CD4-positive, CD25-positive, alpha-beta regulatory T cell (primary cell): ENCODE measurements at regions not wholly inside any gene's neighbourhood (a gene's known extent, or its start where the extent isn't known, plus 50 kb on each side); places are given as distances from the start of the nearest gene placed in this dataset.

Experiments
- ATAC-seq, 2 donors: fragments of 150-1000 bp; cut with Tn5 transposase; one replicate each; pipeline ENCODE4 v1.10.0; 2021; ENCODE audit warnings: low read depth in 2 of 2, moderate number of reproducible peaks in 2 of 2, moderate library complexity in 1 of 2
- DNase-seq, 3 donors: peaks; one replicate each; pipeline versions ENCODE4 v3.0.0 to v3.0.0-alpha.2; 2012 to 2022; ENCODE audit warnings: mixed read lengths in 1 of 3
- H3K27ac ChIP-seq: one replicate; pipeline ENCODE4 v1.7.0; 2013; ENCODE audit warnings: mild to moderate bottlenecking, low read length; ENCODE audit not compliant: insufficient read depth, poor library complexity, severe bottlenecking
- H3K27me3 ChIP-seq: one replicate; pipeline ENCODE4 v1.7.0; 2013; ENCODE audit warnings: low read length; ENCODE audit not compliant: control insufficient read depth, insufficient read depth
- H3K36me3 ChIP-seq: one replicate; pipeline ENCODE4 v1.7.0; 2013; ENCODE audit warnings: mild to moderate bottlenecking, low read length, moderate library complexity; ENCODE audit not compliant: control insufficient read depth, insufficient read depth
- H3K4me1 ChIP-seq: 2 replicates; pipeline ENCODE4 v1.7.0; 2013; ENCODE audit warnings: mild to moderate bottlenecking, low read length; ENCODE audit not compliant: insufficient read depth, control insufficient read depth, poor library complexity, severe bottlenecking
- H3K4me3 ChIP-seq: one replicate; pipeline ENCODE4 v1.7.0; 2013; ENCODE audit warnings: low read depth, mild to moderate bottlenecking, low read length, moderate library complexity
- H3K9me3 ChIP-seq, 2 experiments: 1 replicate in 1 of 2; 2 replicates in 1 of 2; pipeline ENCODE4 v1.7.0; 2013; ENCODE audit warnings: low read length in 2 of 2, mild to moderate bottlenecking in 1 of 2, moderate library complexity in 1 of 2; ENCODE audit not compliant: control insufficient read depth in 2 of 2
- H3K27ac Mint-ChIP-seq, 3 donors: one replicate each; pipeline ENCODE4 v1.8.0; 2020 to 2022; ENCODE audit warnings: mild to moderate bottlenecking in 3 of 3, mixed read lengths in 3 of 3, moderate library complexity in 2 of 3
- H3K27me3 Mint-ChIP-seq: one replicate; pipeline ENCODE4 v1.8.0; 2022; ENCODE audit warnings: mild to moderate bottlenecking, mixed read lengths
- H3K36me3 Mint-ChIP-seq: one replicate; pipeline ENCODE4 v1.8.0; 2020; ENCODE audit warnings: mixed read lengths
- H3K4me1 Mint-ChIP-seq, 4 donors: one replicate each; pipeline ENCODE4 v1.8.0; 2020 to 2022; ENCODE audit warnings: mixed read lengths in 4 of 4, mild to moderate bottlenecking in 1 of 4
- H3K4me3 Mint-ChIP-seq, 4 donors: one replicate each; pipeline ENCODE4 v1.8.0; 2020 to 2022; ENCODE audit warnings: mild to moderate bottlenecking in 4 of 4, mixed read lengths in 4 of 4, moderate library complexity in 3 of 4
- H3K9me3 Mint-ChIP-seq, 7 donors: one replicate each; pipeline ENCODE4 v1.8.0; 2020 to 2022; ENCODE audit warnings: mixed read lengths in 7 of 7, mild to moderate bottlenecking in 3 of 7, moderate library complexity in 2 of 7

DNA sequence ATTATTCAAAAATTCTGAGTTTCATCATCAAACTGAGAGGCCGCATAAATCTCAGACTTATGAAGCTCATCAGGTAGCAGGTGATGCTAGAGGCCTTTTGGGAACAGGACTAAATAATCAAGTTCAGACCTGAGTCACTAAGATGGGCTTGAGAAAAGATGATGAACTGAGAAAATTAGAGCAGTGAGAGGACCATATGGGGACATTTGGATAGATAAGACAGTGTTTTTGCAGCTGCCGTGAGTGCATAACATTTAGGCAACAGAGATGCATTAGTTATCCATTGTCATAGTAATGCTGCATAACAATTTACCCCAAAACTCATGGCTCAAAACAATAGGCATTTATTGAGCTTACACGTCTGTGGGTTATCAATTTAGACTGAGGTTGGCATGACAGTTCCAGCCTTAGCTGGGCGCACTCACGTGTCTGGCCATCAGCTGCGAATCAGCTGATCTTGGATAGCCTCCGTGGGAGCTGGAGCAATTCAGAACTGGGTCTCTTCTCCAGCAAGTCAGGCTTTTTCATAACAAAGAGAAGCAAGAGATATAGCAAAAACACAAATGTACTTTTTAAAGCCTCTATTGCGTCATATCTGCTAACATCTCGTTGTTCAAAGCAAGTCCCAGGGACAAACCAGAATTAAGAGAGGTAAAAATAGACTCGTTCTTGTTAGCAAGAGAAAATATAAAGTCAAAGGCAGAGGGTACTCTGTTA, 72.8 kb downstream of the CAPZA3 start:
- H3K27me3 ChIP-seq = no peaks in the 10 kb centered on the region
- Mint-ChIP-seq H3K36me3 (no peaks in the 10 kb centered on the region), H3K9me3 (peaks cover 0 to 16% (median 3%) of the 10 kb centered on the region in 7 donors), H3K4me1 (no peaks in the 10 kb centered on the region), H3K27ac (no peak overlapping the region), H3K4me3 (no peak overlapping the region), H3K27me3 (no peaks in the 10 kb centered on the region)
- H3K9me3 ChIP-seq = no peaks in the 10 kb centered on the region
- H3K4me3 ChIP-seq = no peak overlapping the region
- H3K27ac ChIP-seq = no peak overlapping the region
- H3K4me1 ChIP-seq = no peaks in the 10 kb centered on the region
- no peaks in the 10 kb centered on the region for H3K36me3 ChIP-seq
- ATAC-seq (no peak), DNase-seq (no peak)

DNA sequence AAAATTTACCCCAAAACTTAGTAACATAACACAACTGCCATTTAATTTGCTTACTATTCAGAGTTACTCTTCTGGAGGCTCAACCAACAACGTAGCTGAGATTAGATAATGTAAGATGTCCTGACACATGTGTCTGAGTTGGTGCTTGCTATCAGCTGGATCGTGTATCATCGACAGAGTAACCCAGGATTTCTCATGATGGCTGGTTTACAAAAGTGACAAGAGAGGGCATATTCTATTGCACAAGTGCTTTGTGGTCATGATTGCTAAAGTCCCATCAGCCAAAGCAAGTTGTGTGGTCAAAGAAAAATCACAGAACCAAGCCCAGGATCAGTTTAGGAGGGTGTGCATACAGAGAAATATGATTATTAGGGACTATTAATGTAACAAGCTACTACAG, 73.4 kb downstream of the CAPZA3 start:
- Mint-ChIP-seq H3K27me3 (no peaks in the 10 kb centered on the region), H3K4me1 (no peaks in the 10 kb centered on the region), H3K27ac (no peak overlapping the region), H3K36me3 (no peaks in the 10 kb centered on the region), H3K9me3 (peaks cover 0 to 14% (median 3%) of the 10 kb centered on the region in 7 donors), H3K4me3 (no peak overlapping the region)
- no peaks in the 10 kb centered on the region for H3K27me3 ChIP-seq
- no peak overlapping the region for H3K4me3 ChIP-seq
- DNase-seq = no peak
- no peaks in the 10 kb centered on the region for H3K36me3 ChIP-seq
- no peak overlapping the region for H3K27ac ChIP-seq
- no peak for ATAC-seq
- H3K4me1 ChIP-seq = no peaks in the 10 kb centered on the region
- H3K9me3 ChIP-seq = no peaks in the 10 kb centered on the region

DNA sequence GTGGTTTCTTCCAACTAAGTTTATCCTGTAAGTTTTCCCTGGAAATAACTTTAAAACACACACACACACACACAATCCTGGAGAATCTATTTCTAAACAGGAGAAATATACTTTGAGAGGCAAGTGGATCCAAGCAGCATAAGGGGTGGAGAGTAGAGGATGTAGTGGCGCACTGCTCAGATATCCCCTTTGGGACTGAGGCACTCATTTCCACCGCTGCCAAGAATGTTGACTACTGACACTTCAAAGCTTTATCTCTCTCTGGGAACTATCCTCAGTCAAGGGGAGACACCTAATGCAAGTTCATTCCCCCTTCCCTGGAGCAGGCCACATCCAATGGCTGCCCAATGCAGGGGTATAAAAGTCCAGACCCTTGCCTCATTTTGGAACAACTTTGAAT, 75.8 kb downstream of the CAPZA3 start:
- no peaks in the 10 kb centered on the region for H3K27me3 Mint-ChIP-seq
- Histone ChIP-seq H3K4me1 (no peaks in the 10 kb centered on the region), H3K9me3 (no peaks in the 10 kb centered on the region), H3K4me3 (no peak overlapping the region), H3K27ac (no peak overlapping the region), H3K27me3 (no peaks in the 10 kb centered on the region), H3K36me3 (no peaks in the 10 kb centered on the region)
- no peak for DNase-seq
- no peak overlapping the region for H3K27ac Mint-ChIP-seq
- no peaks in the 10 kb centered on the region for H3K4me1 Mint-ChIP-seq
- H3K9me3 Mint-ChIP-seq = peaks cover 0 to 12% (median 3%) of the 10 kb centered on the region in 7 donors
- no peak for ATAC-seq
- H3K36me3 Mint-ChIP-seq = no peaks in the 10 kb centered on the region
- no peak overlapping the region for H3K4me3 Mint-ChIP-seq

DNA sequence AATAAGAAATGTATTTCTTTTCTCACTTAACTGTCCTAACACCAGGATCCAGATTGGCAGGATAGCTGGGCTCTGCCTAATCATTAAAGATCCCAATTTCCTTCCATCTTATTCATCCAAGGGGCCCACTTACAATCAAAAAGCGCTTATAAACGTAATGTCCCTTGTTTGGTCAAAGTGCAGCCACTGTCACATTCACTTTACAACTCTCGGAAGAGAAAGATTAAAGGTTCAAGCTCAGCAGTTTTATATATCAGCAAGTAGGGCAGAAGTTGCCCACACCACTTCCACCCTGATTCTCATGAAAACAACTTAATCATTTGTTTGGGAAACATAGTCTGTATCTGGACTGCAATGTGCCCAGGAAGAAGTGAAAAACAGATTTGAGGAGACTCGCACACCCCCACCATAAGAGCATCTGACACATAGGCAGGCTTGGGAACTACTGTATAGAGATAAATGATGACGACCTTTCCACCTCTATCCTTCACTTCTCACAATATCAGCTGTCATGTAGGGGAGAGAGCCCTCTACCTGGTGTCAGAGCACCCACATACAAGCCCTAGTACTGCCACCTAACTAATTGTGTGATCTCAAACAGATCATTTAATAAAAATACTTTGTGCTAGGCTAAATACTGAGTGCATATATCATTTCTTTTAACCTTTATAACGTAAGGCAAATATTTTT, 80.8 kb downstream of the CAPZA3 start:
- Mint-ChIP-seq H3K9me3 (peaks cover 0 to 15% (median 2%) of the 10 kb centered on the region in 7 donors), H3K4me1 (no peaks in the 10 kb centered on the region), H3K36me3 (no peaks in the 10 kb centered on the region), H3K4me3 (no peak overlapping the region), H3K27ac (no peak overlapping the region), H3K27me3 (no peaks in the 10 kb centered on the region)
- Histone ChIP-seq H3K4me1 (no peaks in the 10 kb centered on the region), H3K36me3 (no peaks in the 10 kb centered on the region), H3K4me3 (no peak overlapping the region), H3K9me3 (no peaks in the 10 kb centered on the region), H3K27me3 (no peaks in the 10 kb centered on the region), H3K27ac (no peak overlapping the region)
- DNase-seq (no peak), ATAC-seq (no peak)

DNA sequence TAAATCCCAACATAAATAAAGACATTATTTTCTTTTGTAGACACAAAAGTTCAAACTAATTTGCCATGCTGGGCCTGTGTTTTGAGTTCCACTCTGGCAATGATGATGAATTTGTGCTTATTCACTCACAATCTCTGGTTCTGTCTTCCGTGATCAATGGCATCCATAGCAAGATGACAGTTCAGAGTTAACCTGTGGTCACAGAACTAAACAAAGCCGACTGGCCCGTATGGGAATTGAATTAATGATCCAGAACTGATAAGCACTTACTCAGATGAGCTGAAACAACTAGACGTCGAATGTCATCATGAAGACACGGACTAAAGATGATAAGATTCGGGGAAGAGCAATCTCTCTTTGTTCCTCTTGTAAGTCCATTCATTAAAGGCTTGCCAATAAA, 81.6 kb downstream of the CAPZA3 start:
- Histone ChIP-seq H3K9me3 (no peaks in the 10 kb centered on the region), H3K4me3 (no peak overlapping the region), H3K27ac (no peak overlapping the region), H3K27me3 (no peaks in the 10 kb centered on the region), H3K36me3 (no peaks in the 10 kb centered on the region), H3K4me1 (no peaks in the 10 kb centered on the region)
- Mint-ChIP-seq H3K27me3 (no peaks in the 10 kb centered on the region), H3K4me1 (no peaks in the 10 kb centered on the region), H3K4me3 (no peak overlapping the region), H3K27ac (no peak overlapping the region), H3K9me3 (peaks cover 0 to 15% (median 2%) of the 10 kb centered on the region in 7 donors), H3K36me3 (no peaks in the 10 kb centered on the region)
- ATAC-seq (no peak), DNase-seq (no peak)

DNA sequence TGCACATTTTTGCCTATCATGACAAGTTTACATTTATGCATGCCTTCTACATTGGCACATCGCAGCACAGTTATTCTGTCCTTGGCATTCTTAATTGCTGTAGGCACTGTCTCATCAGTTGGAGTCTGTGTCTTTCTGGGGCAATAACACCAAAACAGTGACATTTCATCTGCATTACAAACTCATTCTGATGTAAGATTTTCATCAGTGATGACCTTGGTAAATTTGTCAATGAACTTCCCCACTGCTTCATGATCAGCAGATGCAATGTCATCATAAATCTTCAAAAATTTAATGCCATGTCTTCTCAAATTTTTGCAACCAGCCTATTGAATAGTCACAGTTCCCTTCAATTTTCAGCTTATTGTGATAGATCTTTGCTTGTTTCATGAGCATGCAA, 85.5 kb downstream of the CAPZA3 start:
- no peak overlapping the region for H3K27ac Mint-ChIP-seq
- H3K36me3 Mint-ChIP-seq = no peaks in the 10 kb centered on the region
- Histone ChIP-seq H3K4me1 (no peaks in the 10 kb centered on the region), H3K27me3 (no peaks in the 10 kb centered on the region), H3K27ac (no peak overlapping the region), H3K4me3 (no peak overlapping the region), H3K36me3 (no peaks in the 10 kb centered on the region), H3K9me3 (no peaks in the 10 kb centered on the region)
- DNase-seq (no peak), ATAC-seq (no peak)
- H3K27me3 Mint-ChIP-seq = no peaks in the 10 kb centered on the region
- H3K4me3 Mint-ChIP-seq = no peak overlapping the region
- no peaks in the 10 kb centered on the region for H3K4me1 Mint-ChIP-seq
- peaks cover 0 to 13% (median 2%) of the 10 kb centered on the region in 7 donors for H3K9me3 Mint-ChIP-seq

DNA sequence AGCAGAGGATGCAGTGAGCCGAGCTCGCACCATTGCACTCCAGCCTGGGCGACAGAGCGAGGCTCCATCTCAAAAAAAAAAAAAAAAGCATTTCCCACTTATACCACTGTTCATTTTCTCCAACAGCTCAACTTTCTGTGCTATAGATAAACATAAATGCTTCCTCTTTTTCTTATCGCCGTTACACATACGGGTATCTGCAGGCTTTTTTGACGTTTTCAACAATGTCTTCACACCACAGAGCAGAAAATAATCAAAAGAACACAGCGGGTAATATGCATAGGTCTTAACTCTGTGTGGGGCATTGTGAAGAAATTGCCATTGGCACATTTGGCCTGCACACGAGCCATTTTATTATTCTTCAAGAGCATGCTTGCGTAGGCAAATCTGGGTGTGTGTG, 86.4 kb downstream of the CAPZA3 start:
- peaks cover 0 to 21% (median 2%) of the 10 kb centered on the region in 7 donors for H3K9me3 Mint-ChIP-seq
- Histone ChIP-seq H3K27me3 (no peaks in the 10 kb centered on the region), H3K4me1 (no peaks in the 10 kb centered on the region), H3K36me3 (no peaks in the 10 kb centered on the region), H3K9me3 (peaks cover 0 to 3% of the 10 kb centered on the region in 2 experiments), H3K27ac (no peak overlapping the region), H3K4me3 (no peak overlapping the region)
- H3K27ac Mint-ChIP-seq = no peak overlapping the region
- H3K27me3 Mint-ChIP-seq = no peaks in the 10 kb centered on the region
- no peaks in the 10 kb centered on the region for H3K4me1 Mint-ChIP-seq
- no peak overlapping the region for H3K4me3 Mint-ChIP-seq
- no peak for ATAC-seq
- DNase-seq = no peak
- H3K36me3 Mint-ChIP-seq = no peaks in the 10 kb centered on the region

DNA sequence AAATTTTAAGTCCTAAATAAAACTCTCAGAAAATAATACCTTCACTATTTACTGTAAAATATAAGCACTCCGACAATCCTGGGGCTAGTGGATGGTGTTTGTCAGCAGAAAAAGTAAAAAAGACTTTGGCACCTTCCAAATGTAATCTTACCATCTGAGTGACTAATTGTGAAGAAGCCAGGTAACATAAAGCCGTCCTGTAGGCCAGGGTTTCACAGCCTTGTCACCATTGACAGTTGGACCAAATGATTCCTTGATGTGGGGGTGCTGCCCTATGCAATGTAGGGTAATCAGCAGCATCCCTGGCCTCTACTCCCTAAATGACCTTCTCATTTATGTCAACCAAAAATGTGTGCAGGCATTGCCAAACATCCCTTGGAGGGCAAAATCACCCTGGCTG, 87.2 kb downstream of the CAPZA3 start:
- no peaks in the 10 kb centered on the region for H3K4me1 ChIP-seq
- Mint-ChIP-seq H3K27me3 (no peaks in the 10 kb centered on the region), H3K4me1 (no peaks in the 10 kb centered on the region), H3K4me3 (no peak overlapping the region), H3K36me3 (no peaks in the 10 kb centered on the region), H3K9me3 (peaks cover 0 to 22% (median 2%) of the 10 kb centered on the region in 7 donors), H3K27ac (no peak overlapping the region)
- DNase-seq (no peak), ATAC-seq (no peak)
- H3K4me3 ChIP-seq = no peak overlapping the region
- H3K27me3 ChIP-seq = no peaks in the 10 kb centered on the region
- H3K9me3 ChIP-seq = peaks cover 0 to 5% of the 10 kb centered on the region in 2 experiments
- H3K36me3 ChIP-seq = no peaks in the 10 kb centered on the region
- H3K27ac ChIP-seq = no peak overlapping the region
